ENCODE measurements at regions not wholly inside any gene's neighbourhood (a gene's known extent, or its start where the extent isn't known, plus 50 kb on each side); places are given as distances from the start of the nearest gene placed in this dataset.
"Not testable (repeated sequence)": the region's sequence is repeated elsewhere in the genome, so short reads cannot be mapped to it uniquely, and the experiment has no call there.

- peak; percentile 38 for DNase-seq
Measured at GRCh38 chr1:234956821-234957329, 171.8 kb downstream of the TOMM20 start.

GRCh38 chr1:234955107-234955731 is 173.4 kb downstream of the TOMM20 start:
- no peak for DNase-seq

- no peak for DNase-seq
Measured at GRCh38 chr1:234954613-234955012, 174.0 kb downstream of the TOMM20 start.

DNA sequence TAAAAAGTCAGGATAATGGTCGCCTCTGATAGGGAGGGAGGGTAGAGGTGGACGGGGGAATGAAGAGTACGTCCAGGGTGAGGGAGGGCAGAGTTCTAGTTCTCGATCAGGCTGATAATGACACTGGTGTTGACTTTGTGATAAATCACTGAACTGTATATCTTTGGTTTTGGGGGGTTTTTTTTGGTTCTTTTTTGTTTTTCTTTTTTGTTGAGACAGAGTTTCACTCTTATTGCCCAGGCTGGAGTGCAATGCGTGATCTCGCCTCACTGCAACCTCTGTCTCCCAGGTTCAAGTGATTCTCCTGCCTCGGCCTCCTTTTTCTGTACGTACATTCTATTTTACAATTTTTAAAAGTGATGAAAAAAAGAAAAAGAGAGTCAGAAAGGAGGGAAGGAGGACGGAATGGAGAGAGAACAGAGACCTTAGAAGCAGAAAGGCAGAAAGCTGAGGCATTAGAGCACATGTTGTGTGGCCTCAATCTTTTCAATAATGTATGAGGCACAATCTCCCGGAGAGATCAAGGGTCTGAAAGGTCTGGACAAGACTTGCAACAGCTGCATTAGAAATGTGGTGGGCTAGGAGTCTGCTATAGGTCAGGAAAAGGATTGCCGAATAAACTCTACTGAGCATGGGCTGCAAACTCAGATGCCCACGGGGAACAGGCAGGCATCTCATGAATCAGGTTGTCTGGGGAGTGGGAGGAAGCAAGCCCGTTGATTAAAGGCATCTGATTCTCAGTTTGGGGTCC is 174.8 kb downstream of the TOMM20 start:
- no peak for DNase-seq

GRCh38 chr1:234950598-234950997 is 178.0 kb downstream of the TOMM20 start:
- DNase-seq: no peak

DNA sequence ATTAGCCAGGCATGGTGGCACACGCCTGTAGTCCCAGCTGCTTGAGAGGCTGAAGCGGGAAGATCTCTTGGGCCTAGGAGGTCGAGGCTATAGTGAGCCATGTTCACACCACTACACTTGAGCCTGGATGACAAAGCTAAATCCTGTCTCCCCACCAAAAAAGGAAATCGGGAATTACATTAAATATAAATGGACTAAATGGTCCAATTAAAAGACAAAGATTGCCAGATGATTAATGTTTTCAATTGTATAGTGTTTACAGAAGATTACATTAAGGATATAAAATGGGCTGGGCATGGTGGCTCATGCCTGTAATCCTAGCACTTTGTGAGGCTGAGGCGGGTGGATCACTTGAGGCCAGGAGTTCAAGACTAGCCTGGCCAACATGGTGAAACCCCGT is 179.1 kb downstream of the TOMM20 start:
- not testable (repeated sequence) for DNase-seq

GRCh38 chr1:234944439-234945344 is 183.9 kb downstream of the TOMM20 start:
- no peak for DNase-seq

DNA sequence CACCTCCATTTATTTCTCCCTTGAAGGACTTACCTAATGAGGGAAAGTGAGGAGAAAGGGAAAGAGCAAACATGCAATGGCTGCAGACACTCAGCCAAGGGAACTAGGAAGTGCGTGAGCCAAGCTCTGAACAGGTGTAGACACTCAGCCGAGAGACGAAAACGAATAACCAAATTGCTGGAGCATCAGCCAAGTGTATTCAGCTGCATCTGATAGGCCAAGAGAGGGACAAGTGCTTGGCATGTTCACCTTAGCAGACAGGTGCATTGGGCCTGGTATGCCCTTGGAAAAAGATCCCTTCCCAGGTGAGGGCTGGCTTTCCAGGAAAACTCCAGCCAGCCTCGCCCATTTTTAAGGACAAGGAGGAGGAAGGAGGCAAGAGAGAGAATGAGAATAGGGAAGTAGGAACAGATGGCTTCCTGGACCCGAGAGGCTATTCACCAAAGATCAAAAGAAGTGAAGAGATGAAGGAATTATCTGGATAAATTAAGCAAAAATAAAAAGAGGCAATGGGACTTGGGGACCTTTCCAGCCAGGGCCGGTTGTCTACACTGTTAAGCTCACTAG is 184.7 kb downstream of the TOMM20 start:
- DNase-seq: no peak

DNA sequence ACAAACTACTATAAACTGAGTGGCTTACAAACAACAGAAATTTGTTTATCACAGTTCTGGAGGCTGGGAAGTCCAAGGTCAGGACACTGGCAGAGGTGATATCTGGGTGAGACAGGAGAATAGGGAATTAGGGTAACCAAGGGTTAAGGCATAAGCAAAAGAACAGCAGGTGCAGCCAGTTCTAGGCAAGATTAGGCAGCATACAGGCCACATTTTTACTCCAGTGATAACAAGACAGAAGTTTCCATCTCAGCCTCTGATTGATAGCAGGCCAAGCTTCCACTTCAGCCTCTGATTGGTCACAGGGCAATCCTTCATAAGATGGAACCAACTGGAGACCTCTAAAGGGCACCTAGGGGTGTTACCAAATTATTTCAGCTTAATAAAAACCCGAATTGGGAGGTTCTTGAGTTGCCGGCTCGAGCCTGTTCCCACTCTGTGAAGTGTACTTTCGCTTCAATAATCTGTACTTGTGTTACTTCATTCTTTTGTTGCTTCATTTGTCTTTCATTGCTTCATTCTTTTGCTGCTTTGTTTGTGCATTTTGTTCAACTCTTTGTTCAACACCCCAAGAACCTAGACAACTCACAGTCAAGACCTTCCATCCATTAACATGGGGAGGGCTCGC is 185.6 kb downstream of the TOMM20 start:
- no peak for DNase-seq

GRCh38 chr1:234942012-234942332 is 186.7 kb downstream of the TOMM20 start:
- no peak for DNase-seq

DNA sequence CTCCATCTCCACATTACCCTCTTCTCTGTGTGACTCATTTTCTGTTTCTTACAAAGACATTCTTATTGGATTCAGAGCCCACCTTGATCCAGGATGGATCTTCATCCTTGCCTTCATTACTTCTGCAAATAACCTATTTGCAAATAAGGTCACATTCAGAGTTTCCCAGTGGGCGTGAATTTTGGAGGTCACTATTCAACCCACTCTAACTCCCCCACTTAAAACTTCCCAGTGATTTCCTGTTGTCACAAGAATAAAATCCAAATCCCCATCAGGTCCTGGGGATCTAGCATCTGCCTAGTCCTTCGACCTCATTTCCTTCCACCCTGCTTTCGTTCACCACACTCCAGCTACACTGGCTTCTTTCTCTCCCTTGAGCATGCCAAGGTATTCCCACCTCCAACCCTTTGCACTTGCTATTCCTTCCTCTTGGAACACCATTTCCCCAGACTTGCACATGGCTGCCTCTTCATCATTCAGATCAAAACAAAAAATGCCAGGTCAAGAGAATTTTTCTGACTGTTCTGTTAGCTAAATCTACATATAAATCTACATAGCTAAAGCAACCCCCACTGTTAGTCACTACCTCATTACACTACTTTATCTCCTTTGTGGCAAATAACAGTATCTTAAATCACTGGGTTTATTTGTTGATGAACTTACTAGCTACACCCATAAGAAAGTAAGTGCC is 187.2 kb downstream of the TOMM20 start:
- no peak for DNase-seq

GRCh38 chr1:234940841-234941240 is 187.8 kb downstream of the TOMM20 start:
- DNase-seq: no peak

DNA sequence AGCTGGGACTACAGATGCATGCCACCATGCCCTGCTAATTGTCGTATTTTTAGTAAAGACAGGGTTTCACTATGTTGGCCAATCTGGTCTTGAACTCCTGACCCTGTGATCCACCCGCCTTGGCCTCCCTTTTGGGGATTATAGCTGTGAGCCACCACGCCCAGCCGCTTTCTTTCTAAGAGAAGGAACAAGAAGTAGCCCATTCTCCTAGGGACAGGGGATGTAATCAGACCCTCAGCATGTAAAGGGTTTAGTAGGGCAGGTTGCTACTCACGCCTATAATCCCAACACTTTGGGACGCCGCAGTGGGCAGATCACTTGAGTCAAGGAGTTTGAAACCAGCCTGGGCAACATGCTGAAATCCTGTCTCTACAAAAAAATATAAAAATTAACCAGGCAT is 189.7 kb downstream of the TOMM20 start:
- DNase-seq: no peak

DNA sequence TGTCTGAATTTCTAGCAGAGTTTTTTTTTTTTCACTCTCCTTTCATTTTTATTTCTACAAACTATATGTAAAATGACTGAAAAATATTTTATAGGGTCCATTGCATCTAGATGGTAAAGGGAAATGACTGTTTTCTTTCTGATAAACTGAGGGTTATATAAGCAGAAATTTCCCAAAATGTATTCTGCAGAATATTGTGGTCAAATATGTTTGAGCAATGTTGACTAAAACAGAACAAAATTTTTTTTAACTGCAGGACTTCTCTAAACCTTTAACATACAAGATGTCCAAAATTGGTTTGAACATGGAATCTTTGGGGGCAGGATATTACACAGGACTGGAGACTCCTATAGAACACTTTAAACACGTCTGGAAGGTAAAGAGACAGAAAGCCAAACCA is 190.5 kb downstream of the TOMM20 start:
- no peak for DNase-seq

- no peak for DNase-seq
Measured at GRCh38 chr1:234936612-234937389, 191.8 kb downstream of the TOMM20 start.

DNA sequence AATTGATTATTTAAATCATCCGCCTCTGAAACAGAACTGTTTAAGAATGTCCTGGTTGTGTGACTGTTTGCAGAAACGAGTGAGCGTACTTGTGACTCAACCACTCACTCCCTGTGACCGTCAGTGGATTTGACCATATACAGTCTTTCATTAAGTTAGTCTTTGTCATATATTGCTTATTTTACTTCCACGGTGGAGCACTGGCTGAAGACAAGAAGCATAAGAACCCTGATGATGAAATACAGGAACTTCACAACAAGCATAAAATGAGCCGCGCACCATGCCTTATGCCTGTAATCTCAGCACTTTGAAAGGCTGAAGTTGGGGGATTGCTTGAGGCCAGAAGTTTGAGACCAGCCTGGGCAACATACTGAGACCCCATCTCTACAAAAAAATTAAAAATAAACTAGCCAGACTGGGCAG is 194.0 kb downstream of the TOMM20 start:
- no peak for DNase-seq

- no peak for DNase-seq
Measured at GRCh38 chr1:234933475-234933874, 195.2 kb downstream of the TOMM20 start.

DNA sequence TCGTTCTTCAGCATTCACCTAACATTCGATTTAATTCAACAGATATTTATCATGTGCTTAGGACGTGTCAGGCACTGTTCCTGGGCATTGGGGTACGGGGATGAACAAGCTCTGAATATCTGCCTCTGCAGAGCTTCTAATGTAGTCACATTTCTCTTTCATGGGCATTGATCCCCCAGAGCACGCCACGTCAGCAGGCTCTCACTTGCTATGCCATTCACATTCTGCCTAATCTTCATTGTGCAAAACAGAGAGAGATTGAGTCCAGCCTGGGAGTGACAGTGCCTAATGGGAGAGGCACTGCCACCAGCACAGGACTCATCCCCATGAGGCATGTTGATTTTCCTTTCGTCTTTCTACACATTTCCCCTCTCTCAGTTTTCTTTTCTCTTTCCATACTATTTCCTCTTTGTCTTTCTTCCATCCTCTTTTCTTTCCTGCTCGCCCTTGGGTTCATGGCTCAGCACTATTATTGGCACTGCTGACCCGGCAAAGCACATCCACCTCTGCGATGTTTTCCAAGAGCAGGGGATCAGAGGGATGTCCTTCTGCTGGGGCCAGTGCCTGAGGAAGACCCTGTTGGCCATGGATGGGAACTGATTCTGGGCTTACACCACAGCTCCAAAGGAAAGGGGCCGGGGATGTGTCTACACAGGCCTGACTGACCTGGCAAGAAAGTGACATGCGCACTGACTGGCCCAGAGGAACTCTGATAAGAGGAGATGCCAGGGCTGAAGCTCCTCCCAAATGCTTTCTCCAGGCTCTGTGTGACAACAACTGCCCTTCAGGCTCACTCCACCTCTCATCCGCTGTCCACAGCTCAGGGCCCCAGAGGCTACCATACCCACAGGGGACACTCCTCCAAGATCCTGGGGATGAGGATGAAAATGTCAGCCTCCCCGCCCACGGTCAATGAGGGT is 195.9 kb downstream of the TOMM20 start:
- no peak for DNase-seq

GRCh38 chr1:234932106-234932505 is 196.5 kb downstream of the TOMM20 start:
- no peak for DNase-seq

DNA sequence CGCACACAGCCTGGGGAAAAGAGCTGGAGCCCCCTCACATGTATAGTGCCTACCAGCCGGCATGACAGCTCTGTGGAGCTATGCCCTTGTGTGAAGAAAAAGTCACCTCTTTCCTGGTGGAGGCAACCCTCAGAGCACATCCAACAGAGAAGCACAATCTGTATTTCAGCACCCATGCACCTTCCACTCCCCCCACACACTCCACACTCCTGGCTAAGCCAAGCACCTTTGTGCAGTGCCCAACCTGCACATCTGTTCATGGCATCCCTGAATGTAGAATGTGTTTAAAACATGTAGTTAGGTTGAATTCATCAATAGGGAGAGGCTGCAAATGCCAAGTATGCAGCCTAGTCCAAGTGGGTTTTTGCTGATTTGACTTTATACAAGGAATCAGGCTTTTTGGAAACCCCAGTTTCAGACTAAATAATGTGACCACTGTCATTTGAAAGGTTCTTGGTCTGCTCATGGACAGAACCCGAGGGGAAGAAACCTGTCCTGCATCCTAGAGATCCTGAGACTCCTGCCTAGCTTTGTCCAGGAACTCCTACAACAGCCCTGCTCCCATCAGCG is 197.1 kb downstream of the TOMM20 start:
- DNase-seq: no peak
